ENCODE measurements at regions not wholly inside any gene's neighbourhood (a gene's known extent, or its start where the extent isn't known, plus 50 kb on each side); places are given as distances from the start of the nearest gene placed in this dataset.
"Not testable (repeated sequence)": the region's sequence is repeated elsewhere in the genome, so short reads cannot be mapped to it uniquely, and the experiment has no call there.

DNA sequence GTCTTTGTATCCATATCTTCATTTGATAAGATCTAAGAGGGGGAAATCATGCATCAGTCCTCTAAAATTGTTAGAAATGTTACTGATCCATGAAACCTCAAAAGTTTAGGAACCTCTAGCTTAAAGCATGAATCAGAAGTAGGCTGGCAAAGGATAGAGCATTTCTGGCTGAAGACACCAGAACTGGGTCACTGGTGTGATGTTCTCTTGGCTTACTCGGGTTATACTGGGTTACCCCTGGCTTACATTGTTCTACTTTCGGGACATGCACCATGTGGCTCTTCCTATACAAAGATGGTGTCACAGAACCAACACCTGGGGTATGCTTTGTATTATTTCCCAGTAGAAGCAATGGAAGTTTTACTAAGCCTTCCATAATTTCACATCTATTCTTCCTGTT lies 83.2 kb upstream of the TNP1 start:
- in situ Hi-C loops (cut with MboI; ENCODE audit: low pct_unique_long_range_greater_than_20kb, low sequenced_read_pairs), result no loop called here
- DNase-seq, result no peak

DNA sequence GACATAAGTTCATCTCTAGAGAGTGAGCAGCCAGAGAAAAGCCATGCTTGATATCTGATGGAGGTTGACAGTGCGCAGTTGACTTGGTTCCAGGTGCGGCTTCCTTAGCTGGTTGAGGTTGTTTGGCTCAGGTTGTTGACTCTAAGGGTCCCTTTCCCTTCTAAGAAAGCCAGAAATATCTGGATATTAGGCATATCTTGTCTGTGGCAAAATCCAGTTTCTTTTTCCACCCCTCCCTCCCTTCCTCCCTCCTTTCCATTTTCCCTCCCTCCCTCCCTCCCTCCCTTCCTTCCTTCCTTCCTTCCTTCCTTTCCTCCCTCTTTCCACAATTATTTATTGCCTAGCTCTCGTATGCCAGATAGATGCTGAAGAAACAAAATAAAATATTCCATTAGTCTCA lies 82.6 kb upstream of the TNP1 start:
- no peak for DNase-seq

DNA sequence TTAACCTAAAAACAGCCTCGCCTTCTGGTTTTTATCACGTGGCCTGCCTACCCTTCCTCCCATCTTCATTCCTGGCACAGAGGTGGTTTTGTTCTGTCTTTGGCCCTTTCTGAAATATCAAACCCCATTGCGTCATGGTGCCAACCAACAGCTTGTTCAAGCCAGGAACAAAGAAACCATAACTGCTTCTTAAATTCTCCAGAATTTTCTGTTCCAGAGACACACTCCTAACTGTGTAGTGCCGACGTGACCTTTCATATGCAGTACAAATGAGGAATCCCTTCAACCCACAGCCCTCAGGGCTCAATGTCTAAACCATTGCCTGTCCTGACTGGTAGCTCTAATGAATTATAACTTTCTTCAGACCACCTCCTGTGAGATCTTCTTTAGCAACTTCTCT lies 82.2 kb upstream of the TNP1 start:
- no peak for DNase-seq
- in situ Hi-C loops (cut with MboI; ENCODE audit: low pct_unique_long_range_greater_than_20kb, low sequenced_read_pairs), result no loop called here

More for the DNA sequence above, 82.6 kb upstream of the TNP1 start:
- in situ Hi-C loops (cut with MboI; ENCODE audit: low pct_unique_long_range_greater_than_20kb, low sequenced_read_pairs), result no loop called here

DNA sequence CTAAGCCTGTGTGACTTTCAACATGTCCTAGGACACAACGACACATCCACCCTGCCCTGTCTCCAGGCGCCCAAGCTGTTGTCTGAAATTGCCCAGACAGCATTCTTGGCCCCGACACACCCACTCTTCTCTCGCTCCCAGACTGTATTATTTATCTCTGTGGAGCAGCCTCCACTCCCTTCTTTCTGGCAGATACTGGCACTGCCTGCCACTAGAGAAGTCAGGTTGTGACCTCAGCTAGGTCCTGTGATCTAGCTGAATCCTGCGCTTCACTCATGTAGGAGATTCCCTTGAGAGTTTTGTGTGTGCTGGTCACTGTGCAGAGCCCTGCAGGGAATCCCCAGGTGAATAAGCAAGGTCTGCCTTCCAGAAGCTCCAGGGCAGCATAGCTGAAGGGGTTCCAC lies 77.1 kb upstream of the TNP1 start:
- in situ Hi-C loops (cut with MboI; ENCODE audit: low pct_unique_long_range_greater_than_20kb, low sequenced_read_pairs), result no loop called here

DNA sequence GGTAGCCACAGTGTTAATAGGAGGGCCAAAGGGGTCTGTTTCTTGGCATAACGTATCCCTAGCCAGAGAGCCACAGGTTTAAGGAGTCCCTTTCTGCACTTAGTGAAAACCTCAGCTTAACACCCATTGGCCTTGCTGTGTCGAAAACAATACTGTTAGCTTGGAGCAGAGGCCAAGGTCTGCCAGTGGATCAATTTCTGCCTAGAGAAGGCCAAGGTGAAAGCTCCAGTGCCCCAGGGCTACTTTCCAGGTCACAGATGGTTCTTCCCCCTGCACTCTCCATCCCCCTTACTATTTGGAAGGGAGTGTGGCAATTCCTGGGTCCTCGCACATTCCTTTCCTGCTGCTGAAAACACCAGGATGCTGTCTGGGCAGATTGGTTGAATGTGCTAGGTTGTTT lies 74.8 kb upstream of the TNP1 start:
- no peak for DNase-seq
- in situ Hi-C loops (cut with MboI; ENCODE audit: low pct_unique_long_range_greater_than_20kb, low sequenced_read_pairs), result no loop called here

More for the DNA sequence above, 77.1 kb upstream of the TNP1 start:
- no peak for DNase-seq

DNA sequence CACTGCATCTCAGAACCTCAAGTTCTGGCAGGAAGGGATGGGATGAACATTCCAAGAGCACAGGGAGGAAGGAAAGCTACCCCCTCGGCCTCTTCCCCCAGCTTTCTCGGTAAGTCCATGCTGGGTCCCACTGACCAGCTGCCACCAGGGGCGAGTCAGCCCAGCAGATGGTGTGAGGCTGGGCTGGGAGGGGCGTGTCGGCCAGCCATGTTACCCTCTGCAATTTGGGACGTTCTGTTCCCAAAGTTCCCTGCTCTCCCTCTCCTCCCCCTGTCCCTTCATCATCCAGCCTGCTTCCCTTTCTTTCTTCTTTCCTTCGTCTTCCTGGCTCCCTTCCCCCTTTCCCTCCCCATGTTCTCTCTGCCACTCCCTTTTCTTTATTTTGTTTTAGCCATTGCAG lies 74.3 kb upstream of the TNP1 start:
- in situ Hi-C loops (cut with MboI; ENCODE audit: low pct_unique_long_range_greater_than_20kb, low sequenced_read_pairs), result no loop called here
- no peak for DNase-seq

DNA sequence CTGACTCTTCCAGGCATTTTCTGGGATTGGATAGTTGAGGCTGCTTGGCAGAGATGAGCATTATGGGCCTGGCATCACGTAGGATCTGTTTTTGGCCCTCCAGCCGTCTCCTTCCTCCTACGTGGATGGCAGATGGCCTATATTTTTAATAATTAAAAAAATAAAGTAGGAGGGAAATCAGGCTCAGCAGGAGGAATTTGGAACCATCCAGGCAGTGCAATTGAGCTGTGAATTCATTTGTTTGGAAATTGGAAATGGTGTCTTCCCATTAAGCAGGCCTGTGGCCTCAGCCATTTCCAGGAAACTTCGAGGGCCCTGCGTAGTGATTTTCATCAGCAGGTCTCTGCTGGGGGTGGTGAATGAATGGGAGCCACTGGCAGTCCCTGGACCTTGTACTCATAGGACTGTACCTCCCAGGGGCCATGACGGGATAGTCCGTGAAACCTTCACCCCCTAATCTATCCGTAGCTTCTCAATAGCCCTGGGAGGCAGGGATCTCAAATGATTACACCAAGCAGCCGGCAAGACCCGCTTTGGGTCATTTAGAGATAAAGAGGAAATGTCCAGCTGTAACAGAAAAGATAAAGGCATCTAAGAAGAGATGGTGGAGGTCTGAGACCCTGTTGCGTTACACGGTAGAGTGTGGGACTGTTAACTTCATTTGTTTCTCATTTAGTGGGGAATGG lies 73.1 kb upstream of the TNP1 start:
- in situ Hi-C loops (cut with MboI; ENCODE audit: low pct_unique_long_range_greater_than_20kb, low sequenced_read_pairs), result no loop called here
- DNase-seq, result no peak

DNA sequence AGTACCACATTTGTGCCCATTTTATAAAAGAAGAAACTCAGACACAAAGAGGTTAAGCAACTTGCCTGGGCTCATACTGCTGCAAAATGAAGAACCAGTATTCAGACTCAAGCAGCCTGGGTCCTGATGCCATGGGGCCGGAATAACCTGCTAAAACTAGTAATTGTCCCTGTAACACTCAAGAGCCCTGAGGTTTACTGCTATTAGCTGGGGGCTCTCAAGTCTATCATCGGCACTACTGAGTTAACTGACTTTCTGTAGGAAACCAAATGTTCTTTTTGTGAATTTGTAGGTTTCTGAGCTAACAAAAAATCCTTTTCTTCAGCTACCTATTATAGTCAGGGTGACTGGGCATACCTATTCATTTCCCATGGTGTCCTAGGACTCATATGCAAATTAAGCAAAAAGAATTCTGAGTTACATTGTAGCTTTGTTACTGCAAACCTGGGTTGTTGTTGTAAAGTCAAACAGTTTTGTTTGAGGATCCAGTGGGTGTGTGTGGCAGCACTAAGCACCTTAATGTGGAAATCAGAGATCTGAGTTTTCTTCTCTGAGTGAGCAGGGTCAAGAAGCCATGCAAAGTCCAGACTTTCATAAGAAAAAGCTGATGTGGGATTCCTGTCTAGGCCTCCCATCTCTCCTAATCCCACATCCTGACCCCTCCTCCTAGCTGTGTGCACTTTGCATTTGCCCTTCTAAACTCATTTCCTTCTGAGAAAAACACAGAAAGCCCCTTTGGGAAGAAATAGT lies 72.4 kb upstream of the TNP1 start:
- DNase-seq, result no peak
- in situ Hi-C loops (cut with MboI; ENCODE audit: low pct_unique_long_range_greater_than_20kb, low sequenced_read_pairs), result no loop called here

DNA sequence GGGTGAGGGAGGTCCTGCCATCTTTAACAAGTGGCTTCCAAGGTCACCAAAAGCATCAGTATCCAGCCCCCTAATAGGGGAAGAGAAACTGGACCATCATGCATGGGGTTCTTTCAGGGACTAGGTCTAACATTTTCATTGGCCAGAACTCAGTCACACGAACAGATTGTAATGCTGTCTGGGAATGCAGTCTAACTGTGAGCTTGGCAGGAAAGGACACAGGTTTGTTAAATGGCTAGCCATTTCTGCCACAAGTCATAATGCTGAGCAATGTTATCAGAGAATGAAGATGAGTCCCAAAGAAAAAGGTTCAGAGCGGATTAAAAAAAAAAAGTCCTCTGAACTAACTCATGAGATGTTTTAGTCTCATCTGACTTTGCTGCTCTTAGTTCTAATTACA lies 70.9 kb upstream of the TNP1 start:
- in situ Hi-C loops (cut with MboI; ENCODE audit: low pct_unique_long_range_greater_than_20kb, low sequenced_read_pairs), result no loop called here
- no peak for DNase-seq

DNA sequence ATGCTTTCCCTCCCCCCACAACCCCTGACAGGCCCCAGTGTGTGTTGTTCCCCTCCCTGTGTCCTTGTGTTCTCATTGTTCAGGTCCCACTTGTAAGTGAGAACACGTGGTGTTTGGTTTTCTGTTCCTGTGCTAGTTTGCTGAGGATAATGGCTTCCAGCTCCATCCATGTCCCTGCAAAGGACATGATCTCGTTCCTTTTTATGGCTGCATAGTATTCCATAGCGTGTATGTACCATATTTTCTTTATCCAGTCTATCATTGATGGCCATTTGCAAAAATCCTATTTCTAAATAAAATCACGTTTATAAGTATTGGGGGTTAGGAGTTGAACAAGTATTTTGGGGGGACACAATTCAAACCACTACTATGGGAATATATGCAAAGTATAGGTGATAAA lies 69.5 kb upstream of the TNP1 start:
- in situ Hi-C loops (cut with MboI; ENCODE audit: low pct_unique_long_range_greater_than_20kb, low sequenced_read_pairs); DNase-seq: not testable (repeated sequence)

DNA sequence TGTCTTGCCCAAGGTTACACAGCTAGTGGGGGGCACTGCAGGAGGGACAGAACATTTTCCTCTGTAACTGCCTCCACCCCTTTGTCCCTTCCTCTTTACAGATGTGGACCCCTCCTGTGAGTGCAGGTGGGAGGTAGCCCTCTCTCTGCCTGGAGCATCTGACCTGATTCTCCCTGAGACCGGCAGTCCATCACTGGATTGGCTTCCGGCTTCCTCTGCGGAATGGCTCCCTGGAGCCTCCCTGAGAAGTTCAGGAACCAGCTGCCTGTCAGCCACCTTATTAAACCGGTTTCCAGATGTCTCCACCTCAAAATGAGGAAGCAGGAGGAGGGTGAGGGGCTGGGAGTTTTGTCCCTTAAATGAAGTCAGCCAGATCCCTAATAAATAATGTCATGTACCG lies 67.3 kb upstream of the TNP1 start:
- in situ Hi-C loops (cut with MboI; ENCODE audit: low pct_unique_long_range_greater_than_20kb, low sequenced_read_pairs), result no loop called here
- no peak for DNase-seq

DNA sequence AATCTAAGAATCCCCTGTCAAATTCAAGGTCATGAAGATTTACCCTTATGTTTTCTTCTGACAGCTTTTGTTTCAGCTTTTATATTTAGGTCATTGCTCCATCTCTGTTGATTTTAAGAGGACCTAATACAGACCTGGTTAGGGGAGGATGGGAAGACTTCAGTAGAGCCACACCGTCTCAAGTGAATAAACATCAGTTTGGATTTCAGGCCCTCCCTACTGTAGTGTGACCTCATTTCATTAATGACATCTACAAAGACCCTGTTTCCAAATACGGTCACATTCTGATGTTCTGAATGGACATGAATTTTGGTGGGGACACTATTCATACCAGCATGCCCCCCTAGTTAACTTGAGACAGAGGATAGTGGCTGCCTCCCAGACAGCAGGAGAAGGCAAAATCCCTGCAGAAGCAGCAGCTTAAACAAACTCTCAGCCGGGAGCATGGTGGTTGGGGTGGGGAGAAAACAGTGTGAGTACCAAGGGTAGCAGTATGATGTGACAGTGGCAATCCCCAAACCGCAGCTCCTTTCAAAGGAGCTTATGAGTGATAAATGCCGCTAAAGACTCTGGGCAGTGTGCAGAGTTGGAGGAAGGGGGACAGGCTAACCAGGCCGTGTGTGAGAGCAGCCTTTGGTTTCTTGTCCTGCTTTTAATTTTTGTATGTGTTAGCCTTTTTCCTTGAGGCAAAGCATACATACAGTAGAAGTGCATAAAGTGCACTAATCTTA lies 65.9 kb upstream of the TNP1 start:
- no peak for DNase-seq
- in situ Hi-C loops (cut with MboI; ENCODE audit: low pct_unique_long_range_greater_than_20kb, low sequenced_read_pairs), result no loop called here

DNA sequence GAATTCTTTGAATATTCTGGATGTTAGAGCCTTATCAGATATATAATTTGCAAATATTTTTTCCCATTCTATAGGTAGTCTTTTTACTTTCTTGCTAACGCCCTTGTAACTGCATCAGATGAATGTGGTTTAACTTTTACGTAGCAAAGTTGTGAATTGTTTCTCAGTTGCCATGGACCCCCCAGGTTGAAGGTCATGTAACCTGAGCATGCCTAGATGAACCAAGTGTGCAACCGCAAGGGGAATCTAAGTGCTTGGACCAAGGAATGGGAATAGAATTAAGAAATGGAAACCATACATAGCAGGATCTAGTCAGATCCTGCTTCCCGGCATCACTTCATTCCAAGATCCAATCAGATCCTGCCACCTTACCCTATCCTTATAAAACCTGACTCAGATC lies 65.1 kb upstream of the TNP1 start:
- in situ Hi-C loops (cut with MboI; ENCODE audit: low pct_unique_long_range_greater_than_20kb, low sequenced_read_pairs), result no loop called here
- no peak for DNase-seq

DNA sequence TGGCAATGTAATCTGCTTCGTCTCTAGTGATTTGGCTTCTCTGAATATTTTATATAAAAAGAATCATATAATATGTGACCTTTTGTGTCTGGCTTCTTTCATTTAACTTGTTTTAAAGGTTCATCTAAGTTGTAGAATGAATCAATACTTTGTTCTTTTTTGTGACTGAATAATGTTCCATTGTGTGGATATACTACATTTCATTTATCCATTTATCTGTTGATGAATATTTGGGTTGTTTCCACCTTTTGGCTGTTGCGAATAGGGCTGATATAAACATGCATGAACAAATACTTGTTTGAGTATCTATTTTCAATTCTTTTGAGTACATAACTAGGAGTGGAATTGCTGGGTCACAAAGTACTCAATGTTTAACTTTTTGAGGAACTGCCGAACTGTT lies 63.8 kb upstream of the TNP1 start:
- in situ Hi-C loops (cut with MboI; ENCODE audit: low pct_unique_long_range_greater_than_20kb, low sequenced_read_pairs), result no loop called here
- DNase-seq, result no peak

DNA sequence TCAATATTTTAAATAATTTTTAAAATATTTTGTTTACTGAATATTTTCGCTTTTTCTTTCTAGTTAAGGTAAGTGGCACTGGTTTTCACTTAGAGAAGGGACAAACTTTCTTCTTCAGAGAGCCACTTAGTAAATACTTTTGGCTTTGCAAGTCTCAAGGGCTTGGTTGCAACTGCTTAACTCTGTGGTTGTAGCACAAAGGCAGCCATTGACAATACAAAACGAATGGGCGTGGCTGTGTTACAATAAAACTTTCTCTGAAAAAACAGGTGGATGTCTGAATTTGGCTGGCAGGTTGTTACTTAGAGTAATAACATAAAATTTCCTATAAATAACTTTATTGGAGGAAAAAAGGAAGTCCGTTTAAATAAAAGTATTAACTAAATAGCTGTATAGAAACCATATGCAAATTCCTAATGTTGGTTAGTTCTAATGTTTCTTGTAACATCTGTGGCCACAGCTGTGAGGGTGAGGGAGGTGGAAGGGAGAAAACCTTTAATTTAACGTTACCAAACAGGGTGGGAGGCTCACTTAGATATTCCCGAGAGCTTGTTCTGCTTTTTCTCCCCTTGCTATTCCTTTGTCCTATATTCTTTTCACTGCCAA lies 62.4 kb upstream of the TNP1 start:
- no peak for DNase-seq
- in situ Hi-C loops (cut with MboI; ENCODE audit: low pct_unique_long_range_greater_than_20kb, low sequenced_read_pairs), result no loop called here

DNA sequence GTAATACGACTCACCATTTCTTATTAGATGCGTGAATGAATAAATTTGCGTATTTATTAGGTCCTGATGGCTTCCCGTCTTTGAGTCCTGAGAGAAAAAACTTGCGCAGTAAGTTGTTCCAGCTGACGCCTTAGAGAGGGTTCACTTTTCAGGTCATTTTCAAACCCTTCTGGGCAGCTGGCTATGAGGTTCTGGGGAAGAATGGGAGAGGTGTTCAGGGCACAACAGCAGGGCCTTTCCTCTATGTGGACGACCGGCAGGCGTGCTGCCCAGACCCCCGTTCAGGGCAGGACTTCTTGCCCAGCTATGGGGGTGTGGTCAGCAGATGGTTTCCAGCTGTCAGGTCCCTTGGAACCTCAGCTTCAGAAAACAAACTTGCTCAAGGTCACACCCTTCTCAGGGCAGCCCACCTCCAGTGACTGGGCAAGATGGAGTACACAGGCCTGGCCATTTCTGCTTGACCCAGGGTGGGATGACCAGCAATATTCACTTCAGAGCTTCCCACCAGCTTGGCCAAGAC lies 61.1 kb upstream of the TNP1 start:
- in situ Hi-C loops (cut with MboI; ENCODE audit: low pct_unique_long_range_greater_than_20kb, low sequenced_read_pairs), result no loop called here
- DNase-seq, result no peak

DNA sequence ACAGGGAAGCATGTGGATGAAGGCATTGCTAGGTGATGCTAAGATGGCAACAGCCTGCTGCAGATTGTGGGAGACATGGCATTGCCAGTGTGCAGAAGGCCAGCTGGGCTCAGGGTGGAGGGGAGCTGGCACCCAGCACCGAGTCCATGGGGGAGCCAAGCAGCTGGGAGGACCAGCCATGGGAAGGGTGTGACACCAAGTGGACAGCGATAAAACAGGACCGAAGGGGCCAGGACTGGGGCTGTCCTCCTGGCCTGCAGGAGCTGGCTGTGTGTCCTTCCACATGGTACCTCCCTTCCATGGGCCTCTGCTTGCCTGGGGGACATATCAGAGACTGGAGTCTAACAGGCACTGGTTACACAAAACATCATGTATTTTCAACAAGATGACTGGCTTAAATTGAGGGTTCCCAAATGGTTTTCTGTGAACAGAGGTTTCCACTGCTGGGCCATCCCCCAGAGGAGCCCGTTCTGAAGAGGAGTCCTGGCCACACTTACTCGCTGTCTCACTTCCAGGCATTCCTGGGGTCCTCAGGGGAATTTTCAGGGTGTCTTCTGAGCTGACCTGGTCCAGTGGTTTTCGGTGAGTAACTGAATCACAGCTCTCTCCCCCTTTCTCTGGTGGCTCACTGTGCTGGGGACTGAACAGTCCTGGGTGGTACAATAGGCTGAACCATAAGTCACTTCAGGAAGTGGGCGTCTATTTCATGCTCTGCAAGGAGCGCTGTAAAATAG lies 60.4 kb upstream of the TNP1 start:
- no peak for DNase-seq
- in situ Hi-C loops (cut with MboI; ENCODE audit: low pct_unique_long_range_greater_than_20kb, low sequenced_read_pairs), result no loop called here

DNA sequence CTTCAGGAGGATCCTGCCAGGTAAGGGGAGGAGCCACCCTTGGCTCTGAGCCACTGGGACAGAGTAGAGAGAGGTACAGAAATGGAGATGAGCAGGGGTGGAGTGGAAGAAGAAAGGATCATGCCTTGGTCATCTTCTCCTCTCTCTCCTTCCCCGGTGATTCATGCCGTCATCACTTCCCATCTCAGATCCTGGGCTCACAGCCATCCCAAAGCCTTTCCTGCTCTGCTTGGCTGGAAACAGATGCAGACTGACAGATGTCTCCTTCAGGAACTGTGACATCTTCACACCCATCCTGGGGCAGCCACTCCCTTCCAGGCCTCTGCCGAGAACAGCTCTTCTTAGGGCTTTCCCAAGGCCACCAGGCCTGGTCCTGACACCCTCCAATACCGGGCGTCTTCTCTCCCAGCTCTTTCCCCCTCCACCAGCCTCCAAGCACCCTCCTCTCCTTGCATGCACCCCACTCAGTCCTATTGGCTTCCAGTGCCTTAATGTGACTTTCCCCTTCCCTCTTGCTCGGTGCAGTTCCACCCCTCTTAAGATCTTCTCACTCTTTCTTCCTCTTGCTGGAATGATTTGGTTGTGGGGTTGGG lies 58.3 kb upstream of the TNP1 start:
- no peak for DNase-seq
- in situ Hi-C loops (cut with MboI; ENCODE audit: low pct_unique_long_range_greater_than_20kb, low sequenced_read_pairs), result no loop called here

All from KBM-7 (cell line).